ENCODE measurements at regions not wholly inside any gene's neighbourhood (a gene's known extent, or its start where the extent isn't known, plus 50 kb on each side); places are given as distances from the start of the nearest gene placed in this dataset.
"Not testable (repeated sequence)": the region's sequence is repeated elsewhere in the genome, so short reads cannot be mapped to it uniquely, and the experiment has no call there.

GRCh38 chr9:40911647-40912046 is 216.8 kb downstream of the FOXD4L6 start:
- H3K36me3 ChIP-seq: peaks cover 0 to 6% (median 0%) of the 10 kb centered on the region in 9 donors
- intact Hi-C loops (cut with DNase I): no loop called here
- ATAC-seq (no peak), DNase-seq (no peak)
- TF ChIP-seq, protein P1, sequence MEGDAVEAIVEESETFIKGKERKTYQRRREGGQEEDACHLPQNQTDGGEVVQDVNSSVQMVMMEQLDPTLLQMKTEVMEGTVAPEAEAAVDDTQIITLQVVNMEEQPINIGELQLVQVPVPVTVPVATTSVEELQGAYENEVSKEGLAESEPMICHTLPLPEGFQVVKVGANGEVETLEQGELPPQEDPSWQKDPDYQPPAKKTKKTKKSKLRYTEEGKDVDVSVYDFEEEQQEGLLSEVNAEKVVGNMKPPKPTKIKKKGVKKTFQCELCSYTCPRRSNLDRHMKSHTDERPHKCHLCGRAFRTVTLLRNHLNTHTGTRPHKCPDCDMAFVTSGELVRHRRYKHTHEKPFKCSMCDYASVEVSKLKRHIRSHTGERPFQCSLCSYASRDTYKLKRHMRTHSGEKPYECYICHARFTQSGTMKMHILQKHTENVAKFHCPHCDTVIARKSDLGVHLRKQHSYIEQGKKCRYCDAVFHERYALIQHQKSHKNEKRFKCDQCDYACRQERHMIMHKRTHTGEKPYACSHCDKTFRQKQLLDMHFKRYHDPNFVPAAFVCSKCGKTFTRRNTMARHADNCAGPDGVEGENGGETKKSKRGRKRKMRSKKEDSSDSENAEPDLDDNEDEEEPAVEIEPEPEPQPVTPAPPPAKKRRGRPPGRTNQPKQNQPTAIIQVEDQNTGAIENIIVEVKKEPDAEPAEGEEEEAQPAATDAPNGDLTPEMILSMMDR (IDR thresholded peaks at IDR 0.05): no peak
- WGBS, 2 donors: 68 to 74% methylated on average over 5 of the region's 5 CpGs
- H3K27me3 ChIP-seq: no peaks in the 10 kb centered on the region
- H3K4me3 ChIP-seq: no peak overlapping the region
- H3K9me3 ChIP-seq: peaks cover 8 to 100% (median 97%) of the 10 kb centered on the region in 11 donors
- no peaks in the 10 kb centered on the region for H3K4me1 ChIP-seq
- H3K27ac ChIP-seq: no peak overlapping the region

GRCh38 chr9:40910995-40911394 is 217.5 kb downstream of the FOXD4L6 start:
- H3K27me3 ChIP-seq; H3K36me3 ChIP-seq; H3K27ac ChIP-seq; H3K4me1 ChIP-seq; ATAC-seq; intact Hi-C loops (cut with DNase I); H3K4me3 ChIP-seq; DNase-seq: not testable (repeated sequence)
- peaks cover 9 to 100% (median 97%) of the 10 kb centered on the region in 11 donors for H3K9me3 ChIP-seq
- WGBS, 2 donors: 69 to 73% methylated on average over 8 of the region's 8 CpGs

DNA sequence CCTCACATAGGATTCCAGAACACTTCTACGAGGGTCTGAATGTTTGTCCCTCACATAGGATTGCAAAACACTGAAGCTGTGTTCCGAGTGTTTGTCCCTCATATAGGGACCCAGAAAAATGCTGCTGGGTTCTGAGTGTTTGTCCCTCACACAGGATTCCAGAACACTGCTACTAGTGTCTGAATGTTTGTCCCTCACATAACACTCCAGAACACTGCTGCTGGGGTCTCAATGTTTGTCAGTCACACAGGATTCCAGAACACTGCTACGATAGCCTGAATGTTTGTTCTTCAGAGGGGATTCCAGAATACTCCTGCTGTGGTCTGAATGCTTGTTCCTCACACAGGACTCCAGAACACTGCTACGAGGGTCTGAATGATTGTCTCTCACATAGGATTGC is 218.7 kb downstream of the FOXD4L6 start:
- Histone ChIP-seq H3K4me3 (no peak overlapping the region), H3K36me3 (peaks cover 0 to 6% (median 0%) of the 10 kb centered on the region in 9 donors), H3K27me3 (no peaks in the 10 kb centered on the region), H3K9me3 (peaks cover 9 to 100% (median 97%) of the 10 kb centered on the region in 11 donors), H3K27ac (no peak overlapping the region), H3K4me1 (no peaks in the 10 kb centered on the region)
- intact Hi-C loops (cut with DNase I): no loop called here
- no peak for DNase-seq
- 78 to 84% methylated on average over 4 of the region's 4 CpGs for WGBS, 2 donors
- TF ChIP-seq, protein P1 (IDR thresholded peaks at IDR 0.05): no peak
- no peak for ATAC-seq

DNA sequence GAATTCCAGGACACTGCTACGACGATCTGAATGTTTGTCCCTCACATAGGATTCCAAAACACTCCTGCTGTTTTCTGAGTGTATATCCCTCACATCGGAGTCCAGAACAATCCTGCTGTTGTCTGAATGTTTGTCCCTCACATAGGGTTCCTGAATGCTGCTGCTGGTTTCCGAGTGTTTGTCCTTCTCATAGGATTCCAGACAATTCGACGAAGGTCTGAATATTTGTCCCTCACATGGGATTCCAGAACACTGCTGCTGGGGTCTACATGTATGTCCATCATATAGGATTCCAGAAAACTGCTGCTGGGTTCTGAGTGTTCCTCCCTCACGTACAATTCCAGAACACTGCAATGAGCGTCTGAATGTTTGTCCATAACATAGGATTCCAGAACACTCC is 219.4 kb downstream of the FOXD4L6 start:
- H3K36me3 ChIP-seq; H3K27ac ChIP-seq; H3K4me3 ChIP-seq; H3K27me3 ChIP-seq; DNase-seq; H3K4me1 ChIP-seq; ATAC-seq; intact Hi-C loops (cut with DNase I): not testable (repeated sequence)
- 82 to 84% methylated on average over 8 of the region's 8 CpGs for WGBS, 2 donors
- peaks cover 9 to 100% (median 97%) of the 10 kb centered on the region in 11 donors for H3K9me3 ChIP-seq

DNA sequence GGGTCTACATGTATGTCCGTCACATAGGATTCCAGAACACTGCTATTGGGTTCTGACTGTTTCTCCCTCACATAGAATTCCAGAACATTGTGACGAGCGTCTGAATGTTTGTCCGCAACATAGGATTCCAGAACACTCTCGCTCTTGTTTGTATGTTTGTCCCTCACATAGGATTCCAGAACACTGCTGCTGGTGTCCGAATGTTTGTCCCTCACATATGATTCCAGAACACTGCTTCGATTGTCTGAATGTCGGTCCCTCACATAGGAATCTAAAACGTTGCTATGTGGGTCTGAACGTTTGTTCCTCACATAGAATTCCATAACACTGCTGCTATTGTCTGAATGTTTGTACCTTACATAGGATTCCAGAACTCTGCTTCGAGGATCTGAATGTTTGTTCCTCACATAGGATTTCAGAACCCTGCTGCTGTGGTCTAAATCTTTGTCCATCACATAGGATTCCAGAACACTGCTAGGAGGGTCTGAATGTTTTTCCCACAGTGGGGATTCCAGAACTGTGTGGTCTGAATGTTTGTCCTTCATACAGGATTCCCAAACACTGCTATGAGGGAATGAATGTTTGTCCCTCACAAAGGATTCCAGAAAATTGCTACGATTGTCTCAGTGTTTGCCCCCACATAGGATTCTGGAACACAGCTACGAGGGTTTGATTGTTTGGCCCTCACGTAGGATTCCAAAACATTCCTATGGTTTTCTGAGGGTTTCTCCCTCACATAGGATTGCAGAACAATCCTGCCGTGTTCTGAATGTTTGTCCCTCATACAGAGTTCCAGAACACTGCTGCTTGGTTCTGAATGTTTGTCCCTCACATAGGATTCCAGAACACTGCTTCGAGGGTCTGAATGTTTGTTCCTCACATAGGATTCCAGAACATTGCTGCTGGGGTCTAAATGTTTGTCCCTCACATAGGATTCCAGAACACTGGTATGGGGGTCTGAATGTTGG is 220.5 kb downstream of the FOXD4L6 start:
- H3K27me3 ChIP-seq: no peaks in the 10 kb centered on the region
- TF ChIP-seq, protein P1 (IDR thresholded peaks at IDR 0.05): no peak
- intact Hi-C loops (cut with DNase I): no loop called here
- 67 to 71% methylated on average over 15 of the region's 16 CpGs for WGBS, 2 donors
- H3K36me3 ChIP-seq: peaks cover 0 to 6% (median 0%) of the 10 kb centered on the region in 9 donors
- ATAC-seq (peak in 4 of 8 donors; percentile 10 to 38 (median 23)), DNase-seq (no peak)
- H3K27ac ChIP-seq: no peak overlapping the region
- H3K4me1 ChIP-seq: no peaks in the 10 kb centered on the region
- peaks cover 5 to 100% (median 97%) of the 10 kb centered on the region in 11 donors for H3K9me3 ChIP-seq
- no peak overlapping the region for H3K4me3 ChIP-seq

DNA sequence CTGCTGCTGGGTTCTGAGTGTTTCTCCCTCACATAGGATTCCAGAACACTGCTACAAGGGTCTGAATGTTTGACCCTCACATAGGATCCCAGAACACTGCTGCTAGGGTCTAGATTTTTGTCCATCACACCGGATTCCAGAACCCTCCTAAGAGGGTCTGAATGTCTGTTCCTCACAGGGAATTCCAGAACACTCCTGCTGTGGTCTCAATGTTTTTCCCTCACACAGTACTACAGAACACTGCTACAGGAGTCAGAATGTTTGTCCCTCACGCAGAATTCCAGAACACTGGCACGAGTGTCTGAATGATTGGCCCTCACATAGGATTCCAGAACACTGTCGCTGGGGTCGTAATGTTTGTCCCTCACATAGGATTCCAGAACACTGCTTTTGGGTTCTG is 221.6 kb downstream of the FOXD4L6 start:
- H3K27me3 ChIP-seq; H3K4me3 ChIP-seq; H3K4me1 ChIP-seq; H3K27ac ChIP-seq; H3K36me3 ChIP-seq; intact Hi-C loops (cut with DNase I); DNase-seq: not testable (repeated sequence)
- peaks cover 0 to 100% (median 97%) of the 10 kb centered on the region in 11 donors for H3K9me3 ChIP-seq
- ATAC-seq: peak in 5 of 8 donors; percentile 18 to 67 (median 19)
- 60 to 61% methylated on average over 5 of the region's 5 CpGs for WGBS, 2 donors

- H3K36me3 ChIP-seq; H3K27ac ChIP-seq; intact Hi-C loops (cut with DNase I); H3K4me1 ChIP-seq; DNase-seq; H3K4me3 ChIP-seq; ATAC-seq; H3K27me3 ChIP-seq: not testable (repeated sequence)
- peaks cover 4 to 100% (median 98%) of the 10 kb centered on the region in 11 donors for H3K9me3 ChIP-seq
- 56 to 67% methylated on average over 2 of the region's 2 CpGs for WGBS, 2 donors
These were observed 236.2 kb downstream of the FOXD4L6 start for GRCh38 chr9:40892315-40892714.

DNA sequence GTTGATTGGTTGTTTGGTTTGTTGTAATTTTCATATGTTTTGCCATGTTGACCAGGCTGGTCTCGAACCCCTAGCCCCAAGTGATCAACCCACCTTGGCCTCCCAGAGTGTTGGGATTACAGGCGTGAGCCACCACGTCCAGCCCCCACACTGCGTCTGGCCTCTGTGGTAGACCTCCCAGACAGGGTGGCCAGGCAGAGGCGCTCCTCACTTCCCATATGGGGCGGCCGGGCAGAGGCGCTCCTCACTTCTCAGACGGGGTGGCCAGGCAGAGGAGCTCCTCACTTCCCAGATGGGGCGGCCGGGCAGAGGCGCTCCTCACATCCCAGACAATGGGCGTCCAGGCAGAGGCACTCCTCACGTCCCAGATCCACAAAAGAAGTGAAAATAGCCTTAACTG is 242.6 kb downstream of the FOXD4L6 start:
- DNase-seq; H3K27ac ChIP-seq; H3K27me3 ChIP-seq; intact Hi-C loops (cut with DNase I); H3K4me1 ChIP-seq; H3K36me3 ChIP-seq; ATAC-seq; H3K4me3 ChIP-seq: not testable (repeated sequence)
- peaks cover 8 to 100% (median 89%) of the 10 kb centered on the region in 11 donors for H3K9me3 ChIP-seq
- 79 to 81% methylated on average over 14 of the region's 14 CpGs for WGBS, 2 donors
